ENCODE measurements at regions not wholly inside any gene's neighbourhood (a gene's known extent, or its start where the extent isn't known, plus 50 kb on each side); places are given as distances from the start of the nearest gene placed in this dataset.

DNA sequence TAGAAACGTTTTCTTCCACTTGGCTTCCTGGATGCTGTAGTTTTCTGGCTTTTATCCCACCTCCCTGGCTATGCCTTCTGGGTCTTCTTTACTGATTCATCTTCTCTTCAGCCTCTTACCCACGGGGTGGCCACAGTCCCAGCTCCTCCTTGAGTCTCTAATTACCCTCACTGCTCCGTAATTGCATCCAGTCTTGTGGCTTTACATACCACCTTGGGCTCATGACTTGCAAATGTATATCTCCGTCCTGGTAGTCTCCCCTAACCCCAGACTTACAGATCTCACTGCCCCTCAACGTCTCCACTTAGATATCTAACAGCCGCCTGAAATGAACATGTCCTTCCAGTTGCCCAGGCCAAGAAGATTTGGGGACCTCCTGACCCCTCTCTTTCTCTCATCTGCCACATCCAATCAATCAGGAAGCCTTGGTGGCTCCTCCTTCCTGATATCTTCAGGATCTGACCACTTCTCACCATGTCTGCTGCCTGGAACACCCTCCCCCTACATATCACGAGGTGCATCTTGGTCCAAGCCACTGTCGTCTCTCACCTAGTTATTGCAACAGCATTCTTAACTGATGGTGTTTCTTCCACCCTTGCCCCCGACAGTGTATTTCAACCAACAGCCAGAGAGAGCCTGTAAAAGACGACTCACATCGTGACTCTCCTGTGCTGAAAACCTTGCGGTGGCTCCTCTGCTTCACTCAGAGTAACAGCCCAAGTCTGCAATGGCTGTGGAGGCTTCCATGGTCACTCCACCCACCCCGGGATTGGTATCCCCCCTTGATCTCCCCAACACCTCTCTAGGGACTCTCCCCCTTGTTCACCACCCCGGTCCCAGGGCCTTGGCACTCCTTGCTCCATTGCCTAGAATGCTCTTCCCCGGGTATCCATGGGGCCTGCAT is 219.0 kb upstream of the POU3F1 start:
- TF ChIP-seq, protein P1, sequence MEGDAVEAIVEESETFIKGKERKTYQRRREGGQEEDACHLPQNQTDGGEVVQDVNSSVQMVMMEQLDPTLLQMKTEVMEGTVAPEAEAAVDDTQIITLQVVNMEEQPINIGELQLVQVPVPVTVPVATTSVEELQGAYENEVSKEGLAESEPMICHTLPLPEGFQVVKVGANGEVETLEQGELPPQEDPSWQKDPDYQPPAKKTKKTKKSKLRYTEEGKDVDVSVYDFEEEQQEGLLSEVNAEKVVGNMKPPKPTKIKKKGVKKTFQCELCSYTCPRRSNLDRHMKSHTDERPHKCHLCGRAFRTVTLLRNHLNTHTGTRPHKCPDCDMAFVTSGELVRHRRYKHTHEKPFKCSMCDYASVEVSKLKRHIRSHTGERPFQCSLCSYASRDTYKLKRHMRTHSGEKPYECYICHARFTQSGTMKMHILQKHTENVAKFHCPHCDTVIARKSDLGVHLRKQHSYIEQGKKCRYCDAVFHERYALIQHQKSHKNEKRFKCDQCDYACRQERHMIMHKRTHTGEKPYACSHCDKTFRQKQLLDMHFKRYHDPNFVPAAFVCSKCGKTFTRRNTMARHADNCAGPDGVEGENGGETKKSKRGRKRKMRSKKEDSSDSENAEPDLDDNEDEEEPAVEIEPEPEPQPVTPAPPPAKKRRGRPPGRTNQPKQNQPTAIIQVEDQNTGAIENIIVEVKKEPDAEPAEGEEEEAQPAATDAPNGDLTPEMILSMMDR (conservative IDR thresholded peaks at IDR 0.05 in 1 of 2, IDR thresholded peaks at IDR 0.05 in 1 of 2; ENCODE audit: low read depth in 1 of 2, low read length in 2 of 2): no peak
- TF ChIP-seq EZH2 (IDR thresholded peaks at IDR 0.05; ENCODE audit: low read length, missing control alignments): no peak

All from fibroblast of lung (primary cell).